Left forelimb (tissue), 1 donor: ENCODE measurements at regions not wholly inside any gene's neighbourhood (a gene's known extent, or its start where the extent isn't known, plus 50 kb on each side); places are given as distances from the start of the nearest gene placed in this dataset.

ENCODE experiments used
- DNase-seq: peaks from one replicate; pipeline ENCODE4 v3.0.0-alpha.2; 2018; ENCODE audit warnings: low spot score

- DNase-seq = no peak
These were observed 85.2 kb downstream of the NR2F2 start for GRCh38 chr15:96415513-96416217.

- no peak for DNase-seq
These were observed 85.9 kb downstream of the NR2F2 start for GRCh38 chr15:96416218-96416933.

- no peak for DNase-seq
These were observed 86.6 kb downstream of the NR2F2 start for GRCh38 chr15:96416934-96417759.

GRCh38 chr15:96417760-96418130, 87.2 kb downstream of the NR2F2 start:
- no peak for DNase-seq

- DNase-seq = no peak
These were observed 87.6 kb downstream of the NR2F2 start for GRCh38 chr15:96418146-96418545.

GRCh38 chr15:96421178-96421601, 90.7 kb downstream of the NR2F2 start:
- DNase-seq = no peak

- DNase-seq = no peak
These were observed 91.6 kb downstream of the NR2F2 start for GRCh38 chr15:96422125-96422524.

- DNase-seq = no peak
These were observed 94.2 kb downstream of the NR2F2 start for GRCh38 chr15:96424674-96425073.

- DNase-seq = no peak
These were observed 98.2 kb downstream of the NR2F2 start for GRCh38 chr15:96428742-96429141.

GRCh38 chr15:96431786-96432185, 101.3 kb downstream of the NR2F2 start:
- no peak for DNase-seq

- no peak for DNase-seq
These were observed 104.5 kb downstream of the NR2F2 start for GRCh38 chr15:96435022-96435421.

GRCh38 chr15:96435841-96436240, 105.3 kb downstream of the NR2F2 start:
- DNase-seq = no peak

GRCh38 chr15:96440978-96441377, 110.5 kb downstream of the NR2F2 start:
- no peak for DNase-seq

GRCh38 chr15:96442076-96442475, 111.6 kb downstream of the NR2F2 start:
- DNase-seq = no peak

GRCh38 chr15:96444865-96445264, 114.4 kb downstream of the NR2F2 start:
- no peak for DNase-seq

- no peak for DNase-seq
These were observed 118.4 kb downstream of the NR2F2 start for GRCh38 chr15:96448923-96449322.

GRCh38 chr15:96457841-96458240, 127.3 kb downstream of the NR2F2 start:
- DNase-seq = no peak

GRCh38 chr15:96460106-96460505, 129.6 kb downstream of the NR2F2 start:
- no peak for DNase-seq

- no peak for DNase-seq
These were observed 132.6 kb downstream of the NR2F2 start for GRCh38 chr15:96462768-96463750.

- no peak for DNase-seq
These were observed 136.0 kb downstream of the NR2F2 start for GRCh38 chr15:96466389-96466947.

GRCh38 chr15:96468036-96468435, 137.5 kb downstream of the NR2F2 start:
- DNase-seq = no peak
